Bronchial epithelial cell (primary cell): ENCODE measurements at regions not wholly inside any gene's neighbourhood (a gene's known extent, or its start where the extent isn't known, plus 50 kb on each side); places are given as distances from the start of the nearest gene placed in this dataset.
A peak's percentile ranks its signal among the peaks of the same experiment; 100 is the strongest.

Experiments used
- DNase-seq: peaks from one replicate; pipeline ENCODE4 v3.0.0-alpha.2; 2010; ENCODE audit warnings: low read depth
- FAIRE-seq: peaks from 2 replicates; lab custom pipeline; 2011; peaks lifted over from hg19 to GRCh38; lab: Jason Lieb, UNC
- H3K27me3 ChIP-seq: 2 replicates; pipeline ENCODE4 v1.5.1; 2011; ENCODE audit warnings: low read length; ENCODE audit not compliant: control insufficient read depth, insufficient read depth
- H3K36me3 ChIP-seq: 2 replicates; pipeline ENCODE4 v1.5.1; 2011; ENCODE audit warnings: low read length; ENCODE audit not compliant: control insufficient read depth, insufficient read depth
- H3K4me3 ChIP-seq: 2 replicates; pipeline ENCODE4 v1.5.1; 2011; ENCODE audit warnings: mild to moderate bottlenecking, low read depth, low read length, control low read depth
- TF ChIP-seq, protein P1 (sequence below): IDR thresholded peaks from 2 replicates; pipeline ENCODE4 v1.5.1; 2011; ENCODE audit warnings: mild to moderate bottlenecking, moderate library complexity, low read length, control low read depth, inconsistent platforms; ENCODE audit not compliant: insufficient read depth, severe bottlenecking

GRCh38 chr9:16247188-16247875, 623.1 kb downstream of the BNC2 start:
- TF ChIP-seq, protein P1, sequence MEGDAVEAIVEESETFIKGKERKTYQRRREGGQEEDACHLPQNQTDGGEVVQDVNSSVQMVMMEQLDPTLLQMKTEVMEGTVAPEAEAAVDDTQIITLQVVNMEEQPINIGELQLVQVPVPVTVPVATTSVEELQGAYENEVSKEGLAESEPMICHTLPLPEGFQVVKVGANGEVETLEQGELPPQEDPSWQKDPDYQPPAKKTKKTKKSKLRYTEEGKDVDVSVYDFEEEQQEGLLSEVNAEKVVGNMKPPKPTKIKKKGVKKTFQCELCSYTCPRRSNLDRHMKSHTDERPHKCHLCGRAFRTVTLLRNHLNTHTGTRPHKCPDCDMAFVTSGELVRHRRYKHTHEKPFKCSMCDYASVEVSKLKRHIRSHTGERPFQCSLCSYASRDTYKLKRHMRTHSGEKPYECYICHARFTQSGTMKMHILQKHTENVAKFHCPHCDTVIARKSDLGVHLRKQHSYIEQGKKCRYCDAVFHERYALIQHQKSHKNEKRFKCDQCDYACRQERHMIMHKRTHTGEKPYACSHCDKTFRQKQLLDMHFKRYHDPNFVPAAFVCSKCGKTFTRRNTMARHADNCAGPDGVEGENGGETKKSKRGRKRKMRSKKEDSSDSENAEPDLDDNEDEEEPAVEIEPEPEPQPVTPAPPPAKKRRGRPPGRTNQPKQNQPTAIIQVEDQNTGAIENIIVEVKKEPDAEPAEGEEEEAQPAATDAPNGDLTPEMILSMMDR = no peak
- peak; percentile 76 for DNase-seq
- no peak for FAIRE-seq

DNA sequence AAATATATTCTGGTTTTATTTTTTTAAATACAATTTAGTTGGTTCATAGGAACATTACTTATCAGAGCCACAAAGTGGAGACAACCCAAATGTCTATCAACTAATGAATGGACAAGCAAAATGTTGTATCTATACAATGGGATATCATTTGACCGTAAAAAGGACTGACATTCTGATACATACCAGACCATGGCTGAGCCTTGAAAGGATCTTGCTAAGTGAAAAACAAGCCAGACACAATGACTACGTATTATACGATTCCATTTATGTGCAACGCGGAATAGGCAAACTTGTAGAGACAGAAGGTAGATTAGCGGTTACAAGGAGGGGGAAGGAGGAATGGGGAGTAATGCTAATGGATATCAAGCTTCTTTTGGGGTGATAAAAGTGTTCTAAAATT, 621.6 kb downstream of the BNC2 start:
- DNase-seq = no peak
- Histone ChIP-seq H3K36me3 (no peaks in the 10 kb centered on the region), H3K27me3 (no peaks in the 10 kb centered on the region), H3K4me3 (no peak overlapping the region)
- TF ChIP-seq, protein P1 = no peak
- no peak for FAIRE-seq

More at GRCh38 chr9:16247188-16247875, 623.1 kb downstream of the BNC2 start:
- Histone ChIP-seq H3K27me3 (no peaks in the 10 kb centered on the region), H3K4me3 (no peak overlapping the region), H3K36me3 (no peaks in the 10 kb centered on the region)

DNA sequence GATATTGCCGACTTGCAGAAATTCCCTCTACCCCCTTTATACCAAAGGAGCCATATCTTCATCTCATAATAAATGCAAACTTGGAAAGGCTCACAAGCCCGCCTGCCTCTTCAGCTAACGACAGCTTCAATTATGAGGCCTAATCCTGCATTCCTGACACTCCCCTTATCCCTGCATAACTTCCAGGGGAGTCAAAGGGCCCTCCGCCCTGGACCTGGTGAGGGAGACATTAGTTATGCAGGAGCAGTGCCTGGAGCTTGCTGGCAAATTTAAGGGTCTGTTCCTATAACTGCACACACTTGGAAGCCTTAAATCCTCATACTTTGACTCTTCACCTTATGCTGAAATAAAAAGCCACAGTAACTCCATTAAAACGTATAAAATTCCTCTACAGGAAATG, 617.9 kb downstream of the BNC2 start:
- FAIRE-seq (no peak), DNase-seq (no peak)
- H3K4me3 ChIP-seq = no peak overlapping the region
- TF ChIP-seq, protein P1 = no peak
- no peaks in the 10 kb centered on the region for H3K27me3 ChIP-seq
- no peaks in the 10 kb centered on the region for H3K36me3 ChIP-seq

DNA sequence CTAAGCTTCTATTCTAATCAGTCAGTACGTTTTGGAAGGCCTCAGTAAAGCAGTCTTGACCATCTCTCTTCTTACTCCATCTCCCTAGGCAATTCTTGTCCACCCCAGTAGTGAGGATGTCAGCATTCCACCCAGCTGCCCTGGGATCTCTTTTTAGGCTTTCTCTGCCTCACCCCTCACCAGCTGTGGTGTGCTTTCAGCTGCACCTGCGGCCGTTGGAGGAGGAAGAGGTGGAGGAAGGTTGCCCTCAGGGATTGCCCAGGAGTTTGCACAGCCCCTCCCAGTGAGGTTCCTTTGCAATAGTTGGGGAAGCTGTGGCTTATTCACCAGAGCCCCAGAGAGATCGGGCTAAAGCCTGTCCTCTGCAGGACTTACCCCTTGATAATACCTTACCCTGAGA, 615.8 kb downstream of the BNC2 start:
- Histone ChIP-seq H3K4me3 (no peak overlapping the region), H3K36me3 (no peaks in the 10 kb centered on the region), H3K27me3 (peaks cover 2% of the 10 kb centered on the region)
- no peak for FAIRE-seq
- no peak for DNase-seq
- TF ChIP-seq, protein P1 = no peak

- no peak for FAIRE-seq
- no peak for DNase-seq
- no peaks in the 10 kb centered on the region for H3K36me3 ChIP-seq
- TF ChIP-seq, protein P1 = no peak
- H3K27me3 ChIP-seq = peaks cover 2% of the 10 kb centered on the region
- no peak overlapping the region for H3K4me3 ChIP-seq
These were observed 615.3 kb downstream of the BNC2 start for GRCh38 chr9:16255217-16255616.

GRCh38 chr9:16257604-16258003, 612.9 kb downstream of the BNC2 start:
- Histone ChIP-seq H3K4me3 (no peak overlapping the region), H3K27me3 (peaks cover 4% of the 10 kb centered on the region), H3K36me3 (no peaks in the 10 kb centered on the region)
- TF ChIP-seq, protein P1 = peak; percentile 65
- DNase-seq (peak; percentile 8), FAIRE-seq (no peak)
